HCT116 (cell line): ENCODE measurements at regions not wholly inside any gene's neighbourhood (a gene's known extent, or its start where the extent isn't known, plus 50 kb on each side); places are given as distances from the start of the nearest gene placed in this dataset.

ENCODE experiments used
- ATAC-seq: fragments of 200-7000 bp; cut with Tn5 transposase; 2 replicates; pipeline ENCODE4 v1.9.1; 2020; ENCODE audit warnings: mild to moderate bottlenecking, moderate library complexity
- BruUV-seq: library from RNA; stranded (reverse); fragments of 400-500 nt; replicated peaks from 2 replicates; lab custom pipeline; 2021; lab: Mats Ljungman, UMichigan
- CTCF ChIA-PET: fragments of 300-600 bp; sonication (Branson Sonifier 250); formaldehyde crosslinking; loops from one replicate; lab custom pipeline; 2021; ENCODE audit warnings: antibody characterized with exemption; lab: Charles Lee
- POLR2A ChIA-PET: fragments of 300-600, 350-600 bp; sonication (Branson Sonifier 250); formaldehyde crosslinking; loops from one replicate; lab custom pipeline; 2021; ENCODE audit warnings: antibody characterized with exemption; lab: Charles Lee
- RAD21 ChIA-PET, 2 experiments: fragments of 300-600 bp; sonication (Branson Sonifier 250); formaldehyde crosslinking; loops; one replicate each; lab custom pipeline; 2023; ENCODE audit warnings: low total read pairs in 2 of 2; ENCODE audit not compliant: uncharacterized antibody in 2 of 2, unreplicated experiment in 2 of 2, low non-redundant PET in 1 of 2; lab: Charles Lee
- DNase-seq: peaks from one replicate; pipeline ENCODE4 v3.0.0-alpha.2; 2010; ENCODE audit warnings: low read depth, low spot score
- H2AFZ ChIP-seq: fragments of 200-600 bp; shearing (Covaris generic), sonication (generic); 2 replicates; pipeline ENCODE4 v1.6.1; 2017; ENCODE audit warnings: low read depth, mixed run types, mixed read lengths, antibody characterized with exemption, low read length; ENCODE audit not compliant: poor library complexity, severe bottlenecking
- H3K27ac ChIP-seq: 2 replicates; pipeline ENCODE4 v1.5.1; 2012; ENCODE audit warnings: low read depth, low read length
- H3K27me3 ChIP-seq: fragments of 200-600 bp; sonication (generic); 2 replicates; pipeline ENCODE4 v1.6.1; 2016; ENCODE audit warnings: mixed run types, low read length, mixed read lengths; ENCODE audit not compliant: insufficient read depth
- H3K36me3 ChIP-seq, 2 experiments: fragments of 200-500 bp in 1 of 2; fragments of 200-600 bp in 1 of 2; sonication (Bioruptor generic) in 1 of 2; sonication (generic) in 1 of 2; 2 replicates each; pipeline versions ENCODE4 v1.5.1 to v1.6.1; 2014 to 2016; ENCODE audit warnings: low read length in 2 of 2, inconsistent platforms in 1 of 2, mixed read lengths in 1 of 2, mixed run types in 1 of 2; ENCODE audit not compliant: insufficient read depth in 2 of 2, control insufficient read depth in 1 of 2
- H3K4me1 ChIP-seq, 2 experiments: fragments of 200-600 bp in 1 of 2; sonication (generic) in 1 of 2; 2 replicates each; pipeline versions ENCODE4 v1.5.1 to v1.6.1; 2012 to 2017; ENCODE audit warnings: low read length in 2 of 2, inconsistent platforms in 1 of 2, mild to moderate bottlenecking in 1 of 2, mixed read lengths in 1 of 2, mixed run types in 1 of 2, moderate library complexity in 1 of 2; ENCODE audit not compliant: insufficient read depth in 2 of 2, control insufficient read depth in 1 of 2
- H3K4me2 ChIP-seq: fragments of 200-600 bp; sonication (generic); 2 replicates; pipeline ENCODE4 v1.6.1; 2017; ENCODE audit warnings: mixed run types, low read length, mixed read lengths
- H3K4me3 ChIP-seq, 2 experiments: fragments of 200-600 bp in 1 of 2; sonication (generic) in 1 of 2; replicated peaks in 1 of 2; 2 replicates each; pipeline ENCODE4 v1.5.1; 2011 to 2016; ENCODE audit warnings: low read length in 2 of 2, control low read depth in 1 of 2, low read depth in 1 of 2, mild to moderate bottlenecking in 1 of 2, mixed read lengths in 1 of 2, mixed run types in 1 of 2
- H3K79me2 ChIP-seq: fragments of 200-600 bp; sonication (generic); 2 replicates; pipeline ENCODE4 v1.6.1; 2017; ENCODE audit warnings: mild to moderate bottlenecking, mixed run types, low read length, moderate library complexity, mixed read lengths; ENCODE audit not compliant: insufficient read depth
- H3K9ac ChIP-seq: fragments of 200-600 bp; sonication (generic); 2 replicates; pipeline ENCODE4 v1.6.1; 2016; ENCODE audit warnings: low read length, mixed read lengths
- H3K9me2 ChIP-seq: fragments of 200-600 bp; sonication (generic), shearing (Covaris generic); 2 replicates; pipeline ENCODE4 v1.6.1; 2017; ENCODE audit warnings: mixed run types, mild to moderate bottlenecking, moderate library complexity; ENCODE audit not compliant: insufficient read depth
- H3K9me3 ChIP-seq, 2 experiments: fragments of 200-500 bp in 1 of 2; fragments of 200-600 bp in 1 of 2; sonication (Bioruptor generic) in 1 of 2; sonication (generic) in 1 of 2; 2 replicates each; pipeline ENCODE4 v1.6.1; 2014 to 2017; ENCODE audit warnings: low read length in 2 of 2, mixed read lengths in 2 of 2, inconsistent platforms in 1 of 2, low read depth in 1 of 2, mild to moderate bottlenecking in 1 of 2, mixed run types in 1 of 2, moderate library complexity in 1 of 2; ENCODE audit not compliant: control insufficient read depth in 1 of 2, insufficient read depth in 1 of 2
- H4K20me1 ChIP-seq: fragments of 200-600 bp; sonication (generic), shearing (Covaris generic); 2 replicates; pipeline ENCODE4 v1.6.1; 2017; ENCODE audit warnings: mixed run types, mild to moderate bottlenecking, moderate library complexity; ENCODE audit not compliant: insufficient read depth
- CEBPB ChIP-seq: IDR thresholded peaks from 2 replicates; pipeline ENCODE4 v1.6.1; 2012; ENCODE audit warnings: low read depth
- ELF1 ChIP-seq: IDR thresholded peaks from 2 replicates; pipeline ENCODE4 v1.6.1; 2012; ENCODE audit warnings: low read depth, borderline replicate concordance
- EZH2 ChIP-seq: fragments of 200-600 bp; sonication (generic); IDR thresholded peaks from 2 replicates; pipeline ENCODE4 v1.6.1; 2017; ENCODE audit warnings: antibody characterized with exemption, mixed run types
- FOSL1 ChIP-seq: IDR thresholded peaks from 2 replicates; pipeline ENCODE4 v1.6.1; 2012; ENCODE audit warnings: low read depth
- POLR2A ChIP-seq: IDR thresholded peaks from 2 replicates; pipeline ENCODE4 v1.7.0; 2011; ENCODE audit warnings: borderline replicate concordance; ENCODE audit not compliant: insufficient read depth, insufficient read length; ENCODE audit errors: extremely low read depth
- POLR2AphosphoS5 ChIP-seq: IDR thresholded peaks from 2 replicates; pipeline ENCODE4 v1.6.1; 2011; ENCODE audit warnings: mild to moderate bottlenecking, low read depth, low read length, moderate library complexity
- RAD21 ChIP-seq: IDR thresholded peaks from 2 replicates; pipeline ENCODE4 v1.6.1; 2012; ENCODE audit warnings: low read depth, mild to moderate bottlenecking
- SIN3A ChIP-seq: IDR thresholded peaks from 2 replicates; pipeline ENCODE4 v1.6.1; 2012; ENCODE audit warnings: low read depth
- SRF ChIP-seq: IDR thresholded peaks from 2 replicates; pipeline ENCODE4 v1.6.1; 2012; ENCODE audit warnings: low read depth
- TCF7L2 ChIP-seq: IDR thresholded peaks from 2 replicates; pipeline ENCODE4 v1.7.0; 2011; ENCODE audit warnings: borderline replicate concordance, inconsistent platforms; ENCODE audit not compliant: insufficient read depth, insufficient read length; ENCODE audit errors: extremely low read depth
- ZFX ChIP-seq: fragments of 450-650 bp; IDR thresholded peaks from 2 replicates; pipeline ENCODE4 v1.6.1; 2017
- intact Hi-C: fragments of 100-400 bp; cut with micrococcal nuclease; formaldehyde crosslinking; loops from 2 replicates; pipeline ENCODE4 v1.10.0; 2022
- TF ChIP-seq, protein P1 (sequence below): IDR thresholded peaks from 2 replicates; pipeline ENCODE4 v1.6.1; 2012
- TF ChIP-seq, protein P2 (sequence below), 3 experiments: fragments of 200-600 bp in 1 of 3; sonication (generic) in 1 of 3; IDR thresholded peaks in 2 of 3; conservative IDR thresholded peaks in 1 of 3; 2 replicates each; pipeline ENCODE4 v1.5.1; 2012 to 2017; ENCODE audit warnings: low read depth in 2 of 3, low read length in 2 of 3, antibody characterized with exemption in 1 of 3, borderline replicate concordance in 1 of 3, control low read depth in 1 of 3, mild to moderate bottlenecking in 1 of 3, mixed read lengths in 1 of 3, mixed run types in 1 of 3, moderate library complexity in 1 of 3; ENCODE audit not compliant: insufficient read depth in 1 of 3

GRCh38 chr5:158022837-158023236 lies 163.9 kb upstream of the CLINT1 start:
- no peaks in the 10 kb centered on the region for H3K79me2 ChIP-seq
- no peaks in the 10 kb centered on the region for H3K4me1 ChIP-seq
- H3K9me2 ChIP-seq = no peaks in the 10 kb centered on the region
- no peak overlapping the region for H3K4me2 ChIP-seq
- H3K9ac ChIP-seq = no peak overlapping the region
- H3K27ac ChIP-seq = no peak overlapping the region
- no peaks in the 10 kb centered on the region for H3K9me3 ChIP-seq
- BruUV-seq = no TSS peak
- TF ChIP-seq, protein P1, sequence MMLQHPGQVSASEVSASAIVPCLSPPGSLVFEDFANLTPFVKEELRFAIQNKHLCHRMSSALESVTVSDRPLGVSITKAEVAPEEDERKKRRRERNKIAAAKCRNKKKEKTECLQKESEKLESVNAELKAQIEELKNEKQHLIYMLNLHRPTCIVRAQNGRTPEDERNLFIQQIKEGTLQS = no peak
- no peak for TF ChIP-seq SIN3A
- TF ChIP-seq RAD21 = no peak
- no peak for TF ChIP-seq FOSL1
- no peak for TF ChIP-seq POLR2A
- TF ChIP-seq, protein P2, sequence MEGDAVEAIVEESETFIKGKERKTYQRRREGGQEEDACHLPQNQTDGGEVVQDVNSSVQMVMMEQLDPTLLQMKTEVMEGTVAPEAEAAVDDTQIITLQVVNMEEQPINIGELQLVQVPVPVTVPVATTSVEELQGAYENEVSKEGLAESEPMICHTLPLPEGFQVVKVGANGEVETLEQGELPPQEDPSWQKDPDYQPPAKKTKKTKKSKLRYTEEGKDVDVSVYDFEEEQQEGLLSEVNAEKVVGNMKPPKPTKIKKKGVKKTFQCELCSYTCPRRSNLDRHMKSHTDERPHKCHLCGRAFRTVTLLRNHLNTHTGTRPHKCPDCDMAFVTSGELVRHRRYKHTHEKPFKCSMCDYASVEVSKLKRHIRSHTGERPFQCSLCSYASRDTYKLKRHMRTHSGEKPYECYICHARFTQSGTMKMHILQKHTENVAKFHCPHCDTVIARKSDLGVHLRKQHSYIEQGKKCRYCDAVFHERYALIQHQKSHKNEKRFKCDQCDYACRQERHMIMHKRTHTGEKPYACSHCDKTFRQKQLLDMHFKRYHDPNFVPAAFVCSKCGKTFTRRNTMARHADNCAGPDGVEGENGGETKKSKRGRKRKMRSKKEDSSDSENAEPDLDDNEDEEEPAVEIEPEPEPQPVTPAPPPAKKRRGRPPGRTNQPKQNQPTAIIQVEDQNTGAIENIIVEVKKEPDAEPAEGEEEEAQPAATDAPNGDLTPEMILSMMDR (IDR thresholded peaks at IDR 0.05 in 2 of 3, conservative IDR thresholded peaks at IDR 0.05 in 1 of 3; ENCODE audit: borderline replicate concordance in 1 of 3, insufficient read depth in 1 of 3, low read depth in 2 of 3, low read length in 2 of 3) = no peak
- no peak for TF ChIP-seq POLR2AphosphoS5
- TF ChIP-seq EZH2 = no peak
- no peak for TF ChIP-seq CEBPB
- TF ChIP-seq ELF1 = no peak
- TF ChIP-seq TCF7L2 = no peak
- TF ChIP-seq ZFX = no peak
- TF ChIP-seq SRF = no peak
- CTCF ChIA-PET = no interaction called here
- intact Hi-C loops = no loop called here
- no peaks in the 10 kb centered on the region for H4K20me1 ChIP-seq
- H3K27me3 ChIP-seq = peaks cover 32% of the 10 kb centered on the region
- no peak overlapping the region for H2AFZ ChIP-seq
- POLR2A ChIA-PET = no interaction called here
- DNase-seq (no peak), ATAC-seq (no peak)
- RAD21 ChIA-PET = no interaction called here
- no peak overlapping the region for H3K4me3 ChIP-seq
- no peaks in the 10 kb centered on the region for H3K36me3 ChIP-seq
